T-cell (primary cell): ENCODE measurements at regions not wholly inside any gene's neighbourhood (a gene's known extent, or its start where the extent isn't known, plus 50 kb on each side); places are given as distances from the start of the nearest gene placed in this dataset.

Experiments
- ATAC-seq, 4 experiments: fragments of 200-7000 bp in 3 of 4; fragments of 150-1000 bp in 1 of 4; cut with Tn5 transposase; replicated peaks in 1 of 4; 1 replicate in 3 of 4; 2 replicates in 1 of 4; pipeline ENCODE4 v1.10.0; 2021; ENCODE audit warnings: moderate library complexity in 3 of 4, mild to moderate bottlenecking in 2 of 4, moderate number of reproducible peaks in 1 of 4
- CTCF ChIA-PET, 2 donors: fragments of 300-600 bp; sonication (Branson Sonifier 250); formaldehyde crosslinking; loops; one replicate each; lab custom pipeline; 2022; ENCODE audit warnings: antibody characterized with exemption in 2 of 2; lab: Charles Lee
- POLR2A ChIA-PET, 2 donors: fragments of 300-600 bp; sonication (Branson Sonifier 250); formaldehyde crosslinking; loops; one replicate each; lab custom pipeline; 2022; ENCODE audit warnings: antibody characterized with exemption in 2 of 2; lab: Charles Lee
- DNase-seq, 35 experiments: peaks; one replicate each; pipeline versions ENCODE4 v3.0.0 to v3.0.0-alpha.2; 2013 to 2023
- H3K27ac ChIP-seq: one replicate; pipeline ENCODE4 v1.5.1; 2013; ENCODE audit warnings: low read length
- H3K27me3 ChIP-seq, 2 experiments: replicated peaks in 1 of 2; 1 replicate in 1 of 2; 2 replicates in 1 of 2; pipeline versions ENCODE4 v1.6.1 to v1.7.0; 2013; ENCODE audit warnings: low read length in 1 of 2, mixed read lengths in 1 of 2; ENCODE audit not compliant: control insufficient read depth in 2 of 2, insufficient read depth in 2 of 2; ENCODE audit errors: extremely low read depth in 1 of 2
- H3K36me3 ChIP-seq, 2 donors: 1 replicate in 1 of 2; 2 replicates in 1 of 2; pipeline versions ENCODE4 v1.6.1 to v1.7.0; 2013; ENCODE audit warnings: low read length in 1 of 2; ENCODE audit not compliant: control insufficient read depth in 2 of 2, insufficient read depth in 1 of 2; ENCODE audit errors: extremely low read depth in 1 of 2
- H3K4me1 ChIP-seq, 2 experiments: 1 replicate in 1 of 2; 2 replicates in 1 of 2; pipeline versions ENCODE4 v1.6.1 to v1.7.0; 2013; ENCODE audit warnings: low read length in 2 of 2, mixed read lengths in 1 of 2; ENCODE audit not compliant: insufficient read depth in 2 of 2, control insufficient read depth in 1 of 2; ENCODE audit errors: extremely low read depth in 1 of 2
- H3K4me3 ChIP-seq, 2 donors: 1 replicate in 1 of 2; 2 replicates in 1 of 2; pipeline versions ENCODE4 v1.5.1 to v1.7.0; 2013; ENCODE audit warnings: mild to moderate bottlenecking in 2 of 2, low read length in 1 of 2, moderate library complexity in 1 of 2; ENCODE audit not compliant: control insufficient read depth in 1 of 2; ENCODE audit errors: extremely low read depth in 1 of 2
- H3K9me3 ChIP-seq: 2 replicates; pipeline ENCODE4 v1.7.0; 2013
- H3K27ac Mint-ChIP-seq, 2 donors: one replicate each; pipeline ENCODE4 v1.8.0; 2020 to 2021; ENCODE audit warnings: mild to moderate bottlenecking in 2 of 2, mixed read lengths in 2 of 2
- H3K27me3 Mint-ChIP-seq, 2 donors: one replicate each; pipeline ENCODE4 v1.8.0; 2021 to 2022; ENCODE audit warnings: mixed read lengths in 2 of 2
- H3K36me3 Mint-ChIP-seq: one replicate; pipeline ENCODE4 v1.8.0; 2021; ENCODE audit warnings: mixed read lengths
- H3K4me1 Mint-ChIP-seq, 3 donors: one replicate each; pipeline ENCODE4 v1.8.0; 2020 to 2022; ENCODE audit warnings: mixed read lengths in 3 of 3, mild to moderate bottlenecking in 1 of 3
- H3K4me3 Mint-ChIP-seq, 3 donors: one replicate each; pipeline ENCODE4 v1.8.0; 2020 to 2022; ENCODE audit warnings: mild to moderate bottlenecking in 3 of 3, mixed read lengths in 3 of 3, moderate library complexity in 3 of 3
- H3K9me3 Mint-ChIP-seq, 3 donors: one replicate each; pipeline ENCODE4 v1.8.0; 2020 to 2022; ENCODE audit warnings: mixed read lengths in 3 of 3
- WGBS: methylation state at CpG from one replicate; pipeline ENCODE4 v1.1.5; 2013; ENCODE audit warnings: missing lambda C conversion rate; ENCODE audit not compliant: insufficient coverage; 5-methylcytosine and 5-hydroxymethylcytosine counted together

GRCh38 chr14:31945701-31946100 lies 131.4 kb upstream of the ARHGAP5 start:
- Mint-ChIP-seq H3K9me3 (no peaks in the 10 kb centered on the region), H3K4me1 (peaks cover 11 to 47% (median 36%) of the 10 kb centered on the region in 3 donors), H3K27ac (peak overlapping the region; percentile 56 to 75), H3K27me3 (peaks cover 0 to 5% of the 10 kb centered on the region in 2 donors), H3K36me3 (no peaks in the 10 kb centered on the region), H3K4me3 (no peak overlapping the region)
- no peak overlapping the region for H3K4me3 ChIP-seq
- peaks cover 6 to 25% of the 10 kb centered on the region in 2 experiments for H3K4me1 ChIP-seq
- ChIA-PET CTCF (interaction anchor here in 1 of 2 donors (1.0 kb wide), 1 partner anchor 307 kb away, joined by 3 read pairs; no protein-coding TSS in a partner anchor), POLR2A (no interaction called here)
- no peaks in the 10 kb centered on the region for H3K9me3 ChIP-seq
- 76% methylated on average over 3 of the region's 6 CpGs for WGBS
- H3K27ac ChIP-seq: peak overlapping the region; percentile 62
- H3K36me3 ChIP-seq: no peaks in the 10 kb centered on the region
- DNase-seq (no peak), ATAC-seq (no peak)
- no peaks in the 10 kb centered on the region for H3K27me3 ChIP-seq

- ChIA-PET CTCF (interaction anchor here in 1 of 2 donors (1.0 to 1.7 kb wide), 2 partner anchors 18 to 21 kb away, joined by 3 to 5 read pairs; no protein-coding TSS in a partner anchor), POLR2A (no interaction called here)
- H3K4me1 ChIP-seq: peaks cover 6 to 25% of the 10 kb centered on the region in 2 experiments
- Mint-ChIP-seq H3K36me3 (no peaks in the 10 kb centered on the region), H3K4me3 (no peak overlapping the region), H3K27ac (peak overlapping the region; percentile 75 to 83), H3K4me1 (peaks cover 11 to 47% (median 36%) of the 10 kb centered on the region in 3 donors), H3K27me3 (peaks cover 2 to 13% of the 10 kb centered on the region in 2 donors), H3K9me3 (no peaks in the 10 kb centered on the region)
- H3K36me3 ChIP-seq: no peaks in the 10 kb centered on the region
- WGBS: 93% methylated on average over 5 of the region's 7 CpGs
- H3K9me3 ChIP-seq: no peaks in the 10 kb centered on the region
- H3K4me3 ChIP-seq: no peak overlapping the region
- ATAC-seq (no peak), DNase-seq (no peak)
- no peaks in the 10 kb centered on the region for H3K27me3 ChIP-seq
- H3K27ac ChIP-seq: no peak overlapping the region
Measured at GRCh38 chr14:31947076-31947475, 130.0 kb upstream of the ARHGAP5 start.

GRCh38 chr14:31947680-31948595 lies 129.2 kb upstream of the ARHGAP5 start:
- H3K27me3 ChIP-seq: no peaks in the 10 kb centered on the region
- Mint-ChIP-seq H3K9me3 (no peaks in the 10 kb centered on the region), H3K27me3 (peaks cover 2 to 13% of the 10 kb centered on the region in 2 donors), H3K4me3 (no peak overlapping the region), H3K4me1 (peaks cover 11 to 47% (median 36%) of the 10 kb centered on the region in 3 donors), H3K36me3 (no peaks in the 10 kb centered on the region), H3K27ac (peak overlapping the region; percentile 75 to 83)
- peak in 5 of 35 experiments; percentile 3 to 20 (median 10) for DNase-seq
- H3K9me3 ChIP-seq: no peaks in the 10 kb centered on the region
- H3K27ac ChIP-seq: no peak overlapping the region
- no peak overlapping the region for H3K4me3 ChIP-seq
- peaks cover 6 to 25% of the 10 kb centered on the region in 2 experiments for H3K4me1 ChIP-seq
- no peaks in the 10 kb centered on the region for H3K36me3 ChIP-seq
- peak in 1 of 4 experiments; percentile 42 for ATAC-seq
- ChIA-PET CTCF (interaction anchor here in 1 of 2 donors (1.0 to 1.7 kb wide), 2 partner anchors 19 to 22 kb away, joined by 3 to 5 read pairs; no protein-coding TSS in a partner anchor), POLR2A (no interaction called here)
- WGBS: 76% methylated on average over 3 of the region's 5 CpGs

- H3K27ac Mint-ChIP-seq: no peak overlapping the region
- ChIA-PET POLR2A (no interaction called here), CTCF (no interaction called here)
- DNase-seq (no peak), ATAC-seq (no peak)
- no peak overlapping the region for H3K4me3 Mint-ChIP-seq
- Histone ChIP-seq H3K27me3 (no peaks in the 10 kb centered on the region), H3K4me3 (no peak overlapping the region), H3K4me1 (peaks cover 6 to 11% of the 10 kb centered on the region in 2 experiments), H3K27ac (no peak overlapping the region), H3K36me3 (no peaks in the 10 kb centered on the region), H3K9me3 (no peaks in the 10 kb centered on the region)
- peaks cover 4 to 21% of the 10 kb centered on the region in 2 donors for H3K27me3 Mint-ChIP-seq
- H3K9me3 Mint-ChIP-seq: no peaks in the 10 kb centered on the region
- peaks cover 6 to 37% (median 23%) of the 10 kb centered on the region in 3 donors for H3K4me1 Mint-ChIP-seq
- WGBS: no CpG with 5 or more reads among the region's 1 CpG
- H3K36me3 Mint-ChIP-seq: no peaks in the 10 kb centered on the region
Measured at GRCh38 chr14:31949709-31950108, 127.4 kb upstream of the ARHGAP5 start.

GRCh38 chr14:31950331-31950730 lies 126.8 kb upstream of the ARHGAP5 start:
- no peak for DNase-seq
- POLR2A ChIA-PET: no interaction called here

GRCh38 chr14:31950764-31951637 lies 126.1 kb upstream of the ARHGAP5 start:
- Mint-ChIP-seq H3K27me3 (peaks cover 4 to 21% of the 10 kb centered on the region in 2 donors), H3K27ac (no peak overlapping the region), H3K36me3 (no peaks in the 10 kb centered on the region), H3K4me1 (peaks cover 0 to 27% (median 12%) of the 10 kb centered on the region in 3 donors), H3K4me3 (no peak overlapping the region), H3K9me3 (no peaks in the 10 kb centered on the region)
- Histone ChIP-seq H3K27me3 (no peaks in the 10 kb centered on the region), H3K4me1 (no peaks in the 10 kb centered on the region), H3K36me3 (no peaks in the 10 kb centered on the region), H3K9me3 (no peaks in the 10 kb centered on the region), H3K27ac (no peak overlapping the region), H3K4me3 (no peak overlapping the region)
- WGBS: 57% methylated on average over 15 of the region's 19 CpGs
- ATAC-seq: no peak
- ChIA-PET CTCF (no interaction called here), POLR2A (no interaction called here)
- DNase-seq: no peak

More at GRCh38 chr14:31950331-31950730, 126.8 kb upstream of the ARHGAP5 start:
- ATAC-seq: no peak
- CTCF ChIA-PET: no interaction called here
- H3K27ac ChIP-seq: no peak overlapping the region
- WGBS: 91% methylated on average over 5 of the region's 7 CpGs
- H3K4me1 Mint-ChIP-seq: peaks cover 0 to 32% (median 17%) of the 10 kb centered on the region in 3 donors
- no peaks in the 10 kb centered on the region for H3K9me3 Mint-ChIP-seq
- no peak overlapping the region for H3K4me3 ChIP-seq
- no peaks in the 10 kb centered on the region for H3K27me3 ChIP-seq
- H3K27ac Mint-ChIP-seq: no peak overlapping the region
- H3K36me3 ChIP-seq: no peaks in the 10 kb centered on the region
- no peaks in the 10 kb centered on the region for H3K36me3 Mint-ChIP-seq
- no peak overlapping the region for H3K4me3 Mint-ChIP-seq
- peaks cover 2 to 5% of the 10 kb centered on the region in 2 experiments for H3K4me1 ChIP-seq
- H3K27me3 Mint-ChIP-seq: peaks cover 4 to 21% of the 10 kb centered on the region in 2 donors
- no peaks in the 10 kb centered on the region for H3K9me3 ChIP-seq
